Neural cell (in vitro differentiated cells): ENCODE measurements at regions not wholly inside any gene's neighbourhood (a gene's known extent, or its start where the extent isn't known, plus 50 kb on each side); places are given as distances from the start of the nearest gene placed in this dataset.

Experiments used
- POLR2AphosphoS5 ChIP-seq: IDR thresholded peaks from 2 replicates; pipeline ENCODE4 v1.6.1; 2012
- SMC3 ChIP-seq: fragments of 450-650 bp; conservative IDR thresholded peaks from 2 replicates; pipeline ENCODE4 v1.6.1; 2014; ENCODE audit warnings: antibody characterized with exemption, mild to moderate bottlenecking, moderate library complexity; ENCODE audit not compliant: poor library complexity
- TF ChIP-seq, protein P1 (sequence below): fragments of 450-650 bp; IDR thresholded peaks from 2 replicates; pipeline ENCODE4 v1.5.1; 2014; ENCODE audit warnings: antibody characterized with exemption, mild to moderate bottlenecking, moderate library complexity; ENCODE audit not compliant: poor library complexity, severe bottlenecking
- TF ChIP-seq, protein P2 (sequence below): IDR thresholded peaks from 2 replicates; pipeline ENCODE4 v1.6.1; 2012; ENCODE audit warnings: borderline replicate concordance

- TF ChIP-seq, protein P1, sequence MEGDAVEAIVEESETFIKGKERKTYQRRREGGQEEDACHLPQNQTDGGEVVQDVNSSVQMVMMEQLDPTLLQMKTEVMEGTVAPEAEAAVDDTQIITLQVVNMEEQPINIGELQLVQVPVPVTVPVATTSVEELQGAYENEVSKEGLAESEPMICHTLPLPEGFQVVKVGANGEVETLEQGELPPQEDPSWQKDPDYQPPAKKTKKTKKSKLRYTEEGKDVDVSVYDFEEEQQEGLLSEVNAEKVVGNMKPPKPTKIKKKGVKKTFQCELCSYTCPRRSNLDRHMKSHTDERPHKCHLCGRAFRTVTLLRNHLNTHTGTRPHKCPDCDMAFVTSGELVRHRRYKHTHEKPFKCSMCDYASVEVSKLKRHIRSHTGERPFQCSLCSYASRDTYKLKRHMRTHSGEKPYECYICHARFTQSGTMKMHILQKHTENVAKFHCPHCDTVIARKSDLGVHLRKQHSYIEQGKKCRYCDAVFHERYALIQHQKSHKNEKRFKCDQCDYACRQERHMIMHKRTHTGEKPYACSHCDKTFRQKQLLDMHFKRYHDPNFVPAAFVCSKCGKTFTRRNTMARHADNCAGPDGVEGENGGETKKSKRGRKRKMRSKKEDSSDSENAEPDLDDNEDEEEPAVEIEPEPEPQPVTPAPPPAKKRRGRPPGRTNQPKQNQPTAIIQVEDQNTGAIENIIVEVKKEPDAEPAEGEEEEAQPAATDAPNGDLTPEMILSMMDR, result no peak
- TF ChIP-seq POLR2AphosphoS5 (no peak), SMC3 (no peak)
- TF ChIP-seq, protein P2, sequence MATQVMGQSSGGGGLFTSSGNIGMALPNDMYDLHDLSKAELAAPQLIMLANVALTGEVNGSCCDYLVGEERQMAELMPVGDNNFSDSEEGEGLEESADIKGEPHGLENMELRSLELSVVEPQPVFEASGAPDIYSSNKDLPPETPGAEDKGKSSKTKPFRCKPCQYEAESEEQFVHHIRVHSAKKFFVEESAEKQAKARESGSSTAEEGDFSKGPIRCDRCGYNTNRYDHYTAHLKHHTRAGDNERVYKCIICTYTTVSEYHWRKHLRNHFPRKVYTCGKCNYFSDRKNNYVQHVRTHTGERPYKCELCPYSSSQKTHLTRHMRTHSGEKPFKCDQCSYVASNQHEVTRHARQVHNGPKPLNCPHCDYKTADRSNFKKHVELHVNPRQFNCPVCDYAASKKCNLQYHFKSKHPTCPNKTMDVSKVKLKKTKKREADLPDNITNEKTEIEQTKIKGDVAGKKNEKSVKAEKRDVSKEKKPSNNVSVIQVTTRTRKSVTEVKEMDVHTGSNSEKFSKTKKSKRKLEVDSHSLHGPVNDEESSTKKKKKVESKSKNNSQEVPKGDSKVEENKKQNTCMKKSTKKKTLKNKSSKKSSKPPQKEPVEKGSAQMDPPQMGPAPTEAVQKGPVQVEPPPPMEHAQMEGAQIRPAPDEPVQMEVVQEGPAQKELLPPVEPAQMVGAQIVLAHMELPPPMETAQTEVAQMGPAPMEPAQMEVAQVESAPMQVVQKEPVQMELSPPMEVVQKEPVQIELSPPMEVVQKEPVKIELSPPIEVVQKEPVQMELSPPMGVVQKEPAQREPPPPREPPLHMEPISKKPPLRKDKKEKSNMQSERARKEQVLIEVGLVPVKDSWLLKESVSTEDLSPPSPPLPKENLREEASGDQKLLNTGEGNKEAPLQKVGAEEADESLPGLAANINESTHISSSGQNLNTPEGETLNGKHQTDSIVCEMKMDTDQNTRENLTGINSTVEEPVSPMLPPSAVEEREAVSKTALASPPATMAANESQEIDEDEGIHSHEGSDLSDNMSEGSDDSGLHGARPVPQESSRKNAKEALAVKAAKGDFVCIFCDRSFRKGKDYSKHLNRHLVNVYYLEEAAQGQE, result no peak
Measured at GRCh38 chr10:62480196-62480595, 106.0 kb downstream of the ZNF365 start.
